MM.1S (cell line): ENCODE measurements at regions not wholly inside any gene's neighbourhood (a gene's known extent, or its start where the extent isn't known, plus 50 kb on each side); places are given as distances from the start of the nearest gene placed in this dataset.
"Not testable (repeated sequence)": the region's sequence is repeated elsewhere in the genome, so short reads cannot be mapped to it uniquely, and the experiment has no call there.

Experiments
- DNase-seq: peaks from one replicate; pipeline ENCODE4 v3.0.0-alpha.2; 2015
- H2AFZ ChIP-seq: fragments of 300-600 bp; sonication (generic); 2 replicates; pipeline ENCODE4 v1.6.0; 2016; ENCODE audit warnings: antibody characterized with exemption, low read length
- H3F3A ChIP-seq: fragments of 300-600 bp; sonication (generic); 2 replicates; pipeline ENCODE4 v1.6.1; 2016; ENCODE audit warnings: mild to moderate bottlenecking, antibody characterized with exemption, low read length, moderate library complexity, mixed read lengths; ENCODE audit not compliant: insufficient read depth
- H3K27ac ChIP-seq: fragments of 300-600 bp; sonication (generic); 2 replicates; pipeline ENCODE4 v1.5.1; 2016; ENCODE audit warnings: mild to moderate bottlenecking, low read length
- H3K27me3 ChIP-seq: fragments of 300-600 bp; sonication (generic); replicated peaks from 2 replicates; pipeline ENCODE4 v1.6.0; 2016; ENCODE audit warnings: low read length; ENCODE audit not compliant: insufficient read depth
- H3K36me3 ChIP-seq: fragments of 300-600 bp; sonication (generic); replicated peaks from 2 replicates; pipeline ENCODE4 v1.6.1; 2016; ENCODE audit warnings: mild to moderate bottlenecking, low read length, mixed read lengths; ENCODE audit not compliant: insufficient read depth
- H3K4me1 ChIP-seq: fragments of 300-600 bp; sonication (generic); 2 replicates; pipeline ENCODE4 v1.6.1; 2016; ENCODE audit warnings: low read length, mixed read lengths
- H3K4me2 ChIP-seq: fragments of 300-600 bp; sonication (generic); 2 replicates; pipeline ENCODE4 v1.6.0; 2016; ENCODE audit warnings: low read depth, low read length
- H3K4me3 ChIP-seq: fragments of 300-600 bp; sonication (generic); 2 replicates; pipeline ENCODE4 v1.5.1; 2016; ENCODE audit warnings: low read length, mixed read lengths
- H3K79me2 ChIP-seq: fragments of 300-600 bp; sonication (generic); 2 replicates; pipeline ENCODE4 v1.6.1; 2016; ENCODE audit warnings: mixed run types, low read length, mixed read lengths
- H3K9ac ChIP-seq: fragments of 300-600 bp; sonication (generic); 2 replicates; pipeline ENCODE4 v1.6.1; 2016; ENCODE audit warnings: low read length, mixed read lengths
- H3K9me2 ChIP-seq: fragments of 300-600 bp; sonication (generic); replicated peaks from 2 replicates; pipeline ENCODE4 v1.6.1; 2016; ENCODE audit warnings: mild to moderate bottlenecking, low read length, mixed read lengths; ENCODE audit not compliant: insufficient read depth
- H3K9me3 ChIP-seq: fragments of 300-600 bp; sonication (generic); replicated peaks from 2 replicates; pipeline ENCODE4 v1.6.1; 2016; ENCODE audit warnings: mild to moderate bottlenecking, low read length, mixed read lengths; ENCODE audit not compliant: insufficient read depth
- H4K20me1 ChIP-seq: fragments of 300-600 bp; sonication (generic); 2 replicates; pipeline ENCODE4 v1.6.1; 2016; ENCODE audit warnings: mild to moderate bottlenecking, low read length, moderate library complexity, mixed read lengths; ENCODE audit not compliant: insufficient read depth
- CTCF ChIP-seq: fragments of 300-600 bp; sonication (generic); IDR thresholded peaks from 2 replicates; pipeline ENCODE4 v1.5.1; 2016; ENCODE audit warnings: antibody characterized with exemption, low read length, mixed read lengths
- EZH2 ChIP-seq: fragments of 300-600 bp; sonication (generic); optimal IDR thresholded peaks from 2 replicates; pipeline ENCODE3; 2017; ENCODE audit warnings: low read depth, mild to moderate bottlenecking, antibody characterized with exemption, low read length, mixed read lengths
- EZH2phosphoT487 ChIP-seq: fragments of 300-600 bp; sonication (generic); IDR thresholded peaks from 2 replicates; pipeline ENCODE4 v1.6.1; 2018; ENCODE audit warnings: antibody characterized with exemption, low read length

- H3K4me2 ChIP-seq, H2AFZ ChIP-seq, H3K27ac ChIP-seq, H3K36me3 ChIP-seq, H3K9me2 ChIP-seq, H3K9ac ChIP-seq, H3F3A ChIP-seq, H3K79me2 ChIP-seq, H3K9me3 ChIP-seq, DNase-seq, H3K27me3 ChIP-seq, H3K4me3 ChIP-seq, H3K4me1 ChIP-seq, H4K20me1 ChIP-seq: not testable (repeated sequence)
Observed at GRCh38 chr20:30164389-30164788, 1093.1 kb upstream of the DEFB115 start.

DNA sequence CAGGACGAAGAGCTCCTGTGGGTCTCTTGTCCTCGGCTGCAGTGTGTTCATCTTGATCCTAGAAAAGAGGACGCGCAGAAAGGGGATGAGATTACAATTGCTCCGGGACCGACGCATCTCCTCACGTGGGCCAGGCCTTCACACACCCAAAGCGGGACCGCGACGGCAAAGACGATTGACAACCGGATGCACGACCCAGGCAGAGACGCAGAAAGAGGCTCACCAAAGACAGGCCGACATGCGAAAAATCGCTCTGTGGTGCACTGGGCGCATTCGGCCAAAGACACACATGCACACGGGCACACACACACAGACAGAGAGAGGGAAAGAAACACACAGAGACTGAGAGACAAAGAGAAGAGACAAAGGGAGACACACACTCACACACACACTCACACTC, 1089.9 kb upstream of the DEFB115 start:
- Histone ChIP-seq H2AFZ (no peak overlapping the region), H3K79me2 (no peaks in the 10 kb centered on the region), H3K9me2 (no peaks in the 10 kb centered on the region), H3K36me3 (no peaks in the 10 kb centered on the region), H3K4me3 (no peak overlapping the region), H3K4me2 (no peak overlapping the region), H3K4me1 (no peaks in the 10 kb centered on the region), H4K20me1 (no peaks in the 10 kb centered on the region), H3K9ac (no peak overlapping the region), H3F3A (no peaks in the 10 kb centered on the region), H3K9me3 (no peaks in the 10 kb centered on the region), H3K27ac (no peak overlapping the region), H3K27me3 (no peaks in the 10 kb centered on the region)
- TF ChIP-seq CTCF (no peak), EZH2phosphoT487 (no peak), EZH2 (no peak)
- DNase-seq: no peak

DNA sequence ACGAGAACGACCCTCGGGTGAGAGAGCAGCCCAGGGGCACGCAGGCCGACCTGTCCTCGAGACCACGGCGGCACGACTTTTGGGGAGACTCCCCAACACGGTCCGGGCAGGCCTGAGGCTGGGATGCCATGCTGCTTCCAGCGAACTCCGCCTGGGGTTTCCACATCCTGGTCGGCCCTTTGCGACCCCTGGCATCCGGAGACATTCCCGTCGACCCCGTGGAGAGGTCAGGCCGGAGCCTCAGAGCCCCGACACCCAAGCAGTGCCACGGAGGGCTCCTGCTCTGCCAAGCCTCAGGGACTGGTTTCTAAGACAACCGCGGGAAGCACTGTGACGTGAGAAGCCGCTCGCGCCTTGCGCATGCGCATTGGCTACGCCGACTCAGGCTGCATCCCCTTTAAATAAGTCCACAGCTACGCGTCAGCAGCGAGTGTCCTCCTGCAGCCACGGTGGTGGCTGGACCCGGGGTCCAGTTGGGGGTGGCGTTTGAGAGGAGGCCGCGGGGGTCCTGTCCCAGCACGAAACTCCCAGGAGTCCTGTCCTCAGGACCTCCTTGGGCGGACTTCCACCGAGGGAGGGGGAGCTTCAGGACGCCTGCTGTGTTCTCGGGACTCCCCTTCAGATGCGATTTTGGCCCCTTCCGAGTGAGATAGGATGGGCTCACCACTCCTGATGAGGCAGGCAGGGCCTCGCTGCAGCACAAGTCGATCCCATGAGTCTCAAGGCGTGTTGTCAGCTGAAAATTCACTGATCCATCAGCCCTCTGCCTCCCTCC, 1089.3 kb upstream of the DEFB115 start:
- no peak overlapping the region for H3K4me2 ChIP-seq
- no peaks in the 10 kb centered on the region for H4K20me1 ChIP-seq
- no peaks in the 10 kb centered on the region for H3K27me3 ChIP-seq
- H3K4me1 ChIP-seq: no peaks in the 10 kb centered on the region
- H2AFZ ChIP-seq: no peak overlapping the region
- no peak overlapping the region for H3K4me3 ChIP-seq
- H3K9ac ChIP-seq: no peak overlapping the region
- H3K79me2 ChIP-seq: no peaks in the 10 kb centered on the region
- H3F3A ChIP-seq: no peaks in the 10 kb centered on the region
- TF ChIP-seq CTCF (no peak), EZH2 (no peak), EZH2phosphoT487 (no peak)
- H3K9me2 ChIP-seq: no peaks in the 10 kb centered on the region
- H3K27ac ChIP-seq: no peak overlapping the region
- H3K36me3 ChIP-seq: no peaks in the 10 kb centered on the region
- H3K9me3 ChIP-seq: no peaks in the 10 kb centered on the region
- no peak for DNase-seq

GRCh38 chr20:30168800-30169138, 1088.7 kb upstream of the DEFB115 start:
- Histone ChIP-seq H3K4me2 (no peak overlapping the region), H3K4me1 (no peaks in the 10 kb centered on the region), H3K9me3 (no peaks in the 10 kb centered on the region), H3K4me3 (no peak overlapping the region), H3K79me2 (no peaks in the 10 kb centered on the region), H3K27ac (no peak overlapping the region), H3K27me3 (no peaks in the 10 kb centered on the region), H4K20me1 (no peaks in the 10 kb centered on the region), H2AFZ (no peak overlapping the region), H3K36me3 (no peaks in the 10 kb centered on the region), H3K9ac (no peak overlapping the region), H3F3A (no peaks in the 10 kb centered on the region), H3K9me2 (no peaks in the 10 kb centered on the region)
- DNase-seq: no peak
- TF ChIP-seq EZH2phosphoT487 (no peak), EZH2 (no peak), CTCF (no peak)
